Thoracic aorta (tissue), 2 donors: ENCODE measurements at regions not wholly inside any gene's neighbourhood (a gene's known extent, or its start where the extent isn't known, plus 50 kb on each side); places are given as distances from the start of the nearest gene placed in this dataset.

Experiments
- ATAC-seq: fragments of 150-250 bp; one replicate; pipeline ENCODE4 v1.8.0; 2017; ENCODE audit warnings: low read depth; ENCODE audit not compliant: insufficient number of reproducible peaks, low FRiP score
- DNase-seq: peaks from one replicate; pipeline ENCODE4 v3.0.0-alpha.2; 2020; ENCODE audit warnings: low spot score
- H3K27ac ChIP-seq, 2 donors: fragments of 200-600 bp; sonication (generic); 1 replicate in 1 of 2; 2 replicates in 1 of 2; pipeline ENCODE4 v1.5.1; 2016; ENCODE audit warnings: mild to moderate bottlenecking in 2 of 2, moderate library complexity in 2 of 2
- H3K27me3 ChIP-seq: fragments of 200-600 bp; sonication (generic); replicated peaks from 2 replicates; pipeline ENCODE4 v1.6.0; 2016; ENCODE audit warnings: mild to moderate bottlenecking; ENCODE audit not compliant: insufficient read depth
- H3K36me3 ChIP-seq: fragments of 200-600 bp; sonication (generic); one replicate; pipeline ENCODE4 v1.5.1; 2016
- H3K4me1 ChIP-seq, 2 donors: fragments of 200-600 bp; sonication (generic); 1 replicate in 1 of 2; 2 replicates in 1 of 2; pipeline versions ENCODE4 v1.5.1 to v1.6.0; 2016; ENCODE audit warnings: low read depth in 2 of 2, mild to moderate bottlenecking in 1 of 2; ENCODE audit not compliant: control insufficient read depth in 1 of 2
- H3K4me3 ChIP-seq: fragments of 200-600 bp; sonication (generic); 2 replicates; pipeline ENCODE4 v1.5.1; 2016; ENCODE audit warnings: mild to moderate bottlenecking
- H3K9me3 ChIP-seq: fragments of 200-600 bp; sonication (generic); 2 replicates; pipeline ENCODE4 v1.5.1; 2016
- TF ChIP-seq, protein P1 (sequence below): fragments of 200-600 bp; sonication (generic); IDR thresholded peaks from one replicate; pipeline ENCODE4 v1.5.1; 2019; ENCODE audit warnings: antibody characterized with exemption

DNA sequence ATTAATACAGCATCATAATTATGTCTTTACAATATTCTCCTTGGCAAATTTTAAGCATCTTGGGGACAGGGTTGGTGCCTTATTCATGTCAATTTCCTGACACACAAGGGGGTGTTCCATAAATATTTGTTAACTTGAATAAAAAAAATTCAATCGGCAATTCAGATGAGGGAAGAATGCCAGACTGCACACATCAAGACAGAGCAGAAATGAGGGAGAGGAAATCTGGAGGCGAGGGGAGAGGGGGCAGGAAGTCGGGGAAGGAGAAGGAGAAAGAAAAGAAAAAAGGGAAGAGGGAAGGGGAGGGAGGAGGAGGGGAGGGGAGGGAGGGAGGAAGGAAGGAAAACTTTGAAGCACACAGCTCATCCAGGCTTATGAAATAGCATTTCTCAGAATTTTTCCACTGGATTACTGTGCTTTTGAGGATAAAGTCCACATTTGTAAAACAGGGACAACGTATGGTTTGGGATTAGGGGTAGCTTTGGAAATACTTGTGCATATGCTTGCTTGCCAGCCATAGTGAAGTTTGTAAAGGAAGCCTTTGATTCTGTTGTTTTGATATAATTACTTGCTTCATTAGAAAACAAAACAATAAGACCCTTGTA lies 362.1 kb downstream of the SAMD5 start:
- Histone ChIP-seq H3K4me1 (peaks cover 3 to 15% of the 10 kb centered on the region in 2 donors), H3K36me3 (no peaks in the 10 kb centered on the region), H3K9me3 (no peaks in the 10 kb centered on the region), H3K27me3 (no peaks in the 10 kb centered on the region), H3K27ac (no peak overlapping the region), H3K4me3 (no peak overlapping the region)
- no peak for ATAC-seq
- TF ChIP-seq, protein P1, sequence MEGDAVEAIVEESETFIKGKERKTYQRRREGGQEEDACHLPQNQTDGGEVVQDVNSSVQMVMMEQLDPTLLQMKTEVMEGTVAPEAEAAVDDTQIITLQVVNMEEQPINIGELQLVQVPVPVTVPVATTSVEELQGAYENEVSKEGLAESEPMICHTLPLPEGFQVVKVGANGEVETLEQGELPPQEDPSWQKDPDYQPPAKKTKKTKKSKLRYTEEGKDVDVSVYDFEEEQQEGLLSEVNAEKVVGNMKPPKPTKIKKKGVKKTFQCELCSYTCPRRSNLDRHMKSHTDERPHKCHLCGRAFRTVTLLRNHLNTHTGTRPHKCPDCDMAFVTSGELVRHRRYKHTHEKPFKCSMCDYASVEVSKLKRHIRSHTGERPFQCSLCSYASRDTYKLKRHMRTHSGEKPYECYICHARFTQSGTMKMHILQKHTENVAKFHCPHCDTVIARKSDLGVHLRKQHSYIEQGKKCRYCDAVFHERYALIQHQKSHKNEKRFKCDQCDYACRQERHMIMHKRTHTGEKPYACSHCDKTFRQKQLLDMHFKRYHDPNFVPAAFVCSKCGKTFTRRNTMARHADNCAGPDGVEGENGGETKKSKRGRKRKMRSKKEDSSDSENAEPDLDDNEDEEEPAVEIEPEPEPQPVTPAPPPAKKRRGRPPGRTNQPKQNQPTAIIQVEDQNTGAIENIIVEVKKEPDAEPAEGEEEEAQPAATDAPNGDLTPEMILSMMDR: no peak
- no peak for DNase-seq

DNA sequence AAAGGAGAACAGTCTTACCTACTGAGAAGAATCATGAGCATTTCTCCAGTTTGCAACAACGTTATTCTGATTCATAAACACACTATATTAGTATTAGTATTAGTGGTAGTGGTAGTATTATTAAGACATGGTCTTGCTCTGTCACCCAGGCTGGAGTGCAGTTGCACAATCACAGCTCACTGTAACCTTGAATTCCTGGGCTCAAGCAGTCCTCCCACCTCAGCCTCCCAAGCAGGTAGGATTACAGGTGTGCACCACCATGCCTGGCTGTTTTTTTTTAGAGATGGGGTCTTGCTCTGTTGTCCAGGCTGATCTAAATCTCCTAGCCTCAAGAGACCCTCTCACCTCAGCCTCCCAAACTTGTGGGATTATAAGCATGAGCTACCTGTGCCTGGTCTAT lies 363.5 kb downstream of the SAMD5 start:
- H3K36me3 ChIP-seq: no peaks in the 10 kb centered on the region
- DNase-seq: no peak
- TF ChIP-seq, protein P1: no peak
- H3K9me3 ChIP-seq: no peaks in the 10 kb centered on the region
- H3K4me3 ChIP-seq: no peak overlapping the region
- H3K27me3 ChIP-seq: no peaks in the 10 kb centered on the region
- ATAC-seq: no peak
- peaks cover 3 to 22% of the 10 kb centered on the region in 2 donors for H3K4me1 ChIP-seq
- H3K27ac ChIP-seq: no peak overlapping the region

GRCh38 chr6:147873816-147874215 lies 365.3 kb downstream of the SAMD5 start:
- H3K27me3 ChIP-seq: no peaks in the 10 kb centered on the region
- DNase-seq (no peak), ATAC-seq (no peak)
- H3K27ac ChIP-seq: no peak overlapping the region
- TF ChIP-seq, protein P1: no peak
- no peaks in the 10 kb centered on the region for H3K9me3 ChIP-seq
- H3K4me1 ChIP-seq: peaks cover 3 to 13% of the 10 kb centered on the region in 2 donors
- no peak overlapping the region for H3K4me3 ChIP-seq
- no peaks in the 10 kb centered on the region for H3K36me3 ChIP-seq

- no peak for ATAC-seq
- Histone ChIP-seq H3K27ac (no peak overlapping the region), H3K4me1 (peaks cover 0 to 8% of the 10 kb centered on the region in 2 donors), H3K36me3 (no peaks in the 10 kb centered on the region), H3K9me3 (no peaks in the 10 kb centered on the region), H3K4me3 (no peak overlapping the region), H3K27me3 (no peaks in the 10 kb centered on the region)
- no peak for DNase-seq
- TF ChIP-seq, protein P1: no peak
These were observed 365.8 kb downstream of the SAMD5 start for GRCh38 chr6:147874322-147874721.

DNA sequence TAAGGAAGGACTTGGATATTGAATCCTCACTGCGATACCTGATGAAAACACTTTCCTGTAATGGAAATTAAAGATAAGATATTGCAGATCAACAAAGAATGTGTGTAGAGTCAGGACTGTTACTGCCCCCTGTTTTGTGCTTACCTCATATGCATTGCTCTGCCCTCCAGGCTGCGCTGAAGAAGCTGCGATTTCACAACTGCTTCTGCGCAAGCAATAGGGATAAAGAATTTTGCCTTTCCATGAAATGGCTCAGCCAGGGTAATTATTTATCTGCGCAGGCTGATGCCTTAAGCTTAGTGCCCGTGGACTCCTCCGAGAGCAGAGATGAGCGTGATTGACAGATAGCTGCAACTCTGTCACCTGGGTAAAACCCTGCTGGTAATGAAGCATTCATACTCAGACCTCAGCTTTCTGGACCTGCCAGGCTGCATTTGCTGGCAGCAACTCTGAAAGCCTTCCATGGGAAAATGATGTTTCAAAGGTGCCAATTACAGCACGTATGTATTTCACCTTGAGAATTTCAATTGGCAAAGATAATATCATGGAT lies 370.6 kb downstream of the SAMD5 start:
- Histone ChIP-seq H3K27ac (no peak overlapping the region), H3K36me3 (no peaks in the 10 kb centered on the region), H3K4me1 (peaks cover 0 to 7% of the 10 kb centered on the region in 2 donors), H3K4me3 (no peak overlapping the region), H3K27me3 (no peaks in the 10 kb centered on the region), H3K9me3 (no peaks in the 10 kb centered on the region)
- ATAC-seq (no peak), DNase-seq (no peak)
- TF ChIP-seq, protein P1: no peak
